H9 (cell line): ENCODE measurements at regions not wholly inside any gene's neighbourhood (a gene's known extent, or its start where the extent isn't known, plus 50 kb on each side); places are given as distances from the start of the nearest gene placed in this dataset.

Experiments used
- DNase-seq: peaks from one replicate; pipeline ENCODE4 v3.0.0-alpha.2; 2017
- H2AFZ ChIP-seq: one replicate; pipeline ENCODE4 v1.6.1; 2013; ENCODE audit warnings: mild to moderate bottlenecking, low read length, control low read depth, moderate library complexity
- H2AK5ac ChIP-seq: 2 replicates; pipeline ENCODE4 v1.6.1; 2013; ENCODE audit warnings: low read length, control low read depth, mixed read lengths; ENCODE audit not compliant: insufficient read length
- H2BK120ac ChIP-seq: one replicate; pipeline ENCODE4 v1.6.1; 2013; ENCODE audit warnings: low read depth, mild to moderate bottlenecking, low read length, control low read depth, inconsistent platforms; ENCODE audit not compliant: poor library complexity, severe bottlenecking
- H2BK12ac ChIP-seq: 2 replicates; pipeline ENCODE4 v1.6.1; 2013; ENCODE audit warnings: low read length, control low read depth, mixed read lengths, low read depth; ENCODE audit not compliant: insufficient read length
- H2BK15ac ChIP-seq: 2 replicates; pipeline ENCODE4 v1.6.1; 2013; ENCODE audit warnings: low read depth, low read length, control low read depth
- H2BK20ac ChIP-seq: one replicate; pipeline ENCODE4 v1.6.1; 2013; ENCODE audit warnings: low read depth, mild to moderate bottlenecking, low read length, control low read depth, inconsistent platforms; ENCODE audit not compliant: poor library complexity, severe bottlenecking
- H2BK5ac ChIP-seq: 2 replicates; pipeline ENCODE4 v1.6.1; 2013; ENCODE audit warnings: low read length, control low read depth, mixed read lengths; ENCODE audit not compliant: insufficient read length
- H3K14ac ChIP-seq: 2 replicates; pipeline ENCODE4 v1.6.1; 2013; ENCODE audit warnings: low read length, control low read depth; ENCODE audit not compliant: insufficient read depth
- H3K18ac ChIP-seq: 2 replicates; pipeline ENCODE4 v1.6.1; 2013; ENCODE audit warnings: low read depth, mild to moderate bottlenecking, mixed read lengths, low read length, control low read depth; ENCODE audit not compliant: insufficient read length
- H3K23ac ChIP-seq: 2 replicates; pipeline ENCODE4 v1.6.1; 2013; ENCODE audit warnings: low read length, control low read depth, mixed read lengths, low read depth; ENCODE audit not compliant: insufficient read length
- H3K23me2 ChIP-seq: 2 replicates; pipeline ENCODE4 v1.6.1; 2013; ENCODE audit warnings: low read depth, mild to moderate bottlenecking, mixed read lengths, low read length, control low read depth; ENCODE audit not compliant: insufficient read length, poor library complexity, severe bottlenecking
- H3K27ac ChIP-seq: 2 replicates; pipeline ENCODE4 v1.5.1; 2013; ENCODE audit warnings: low read length, control low read depth, mixed read lengths, low read depth; ENCODE audit not compliant: insufficient read length
- H3K27me3 ChIP-seq: 2 replicates; pipeline ENCODE4 v1.6.1; 2013; ENCODE audit warnings: low read length, control low read depth, inconsistent platforms; ENCODE audit not compliant: insufficient read depth
- H3K4ac ChIP-seq: 2 replicates; pipeline ENCODE4 v1.6.1; 2013; ENCODE audit warnings: low read depth, mild to moderate bottlenecking, control low read depth, inconsistent platforms, low read length, moderate library complexity
- H3K4me1 ChIP-seq: 2 replicates; pipeline ENCODE4 v1.6.1; 2013; ENCODE audit warnings: low read length, control low read depth, inconsistent platforms; ENCODE audit not compliant: insufficient read depth
- H3K4me2 ChIP-seq: 2 replicates; pipeline ENCODE4 v1.6.1; 2013; ENCODE audit warnings: low read length, control low read depth, mixed read lengths; ENCODE audit not compliant: insufficient read length, insufficient read depth
- H3K56ac ChIP-seq: 2 replicates; pipeline ENCODE4 v1.6.1; 2013; ENCODE audit warnings: low read depth, mild to moderate bottlenecking, mixed read lengths, low read length, control low read depth; ENCODE audit not compliant: insufficient read length
- H3K79me1 ChIP-seq: 2 replicates; pipeline ENCODE4 v1.6.1; 2013; ENCODE audit warnings: low read depth, mild to moderate bottlenecking, moderate library complexity, low read length, control low read depth, inconsistent platforms; ENCODE audit not compliant: insufficient read depth, poor library complexity, severe bottlenecking
- H3K79me2 ChIP-seq: 2 replicates; pipeline ENCODE4 v1.6.1; 2013; ENCODE audit warnings: low read length, control low read depth, inconsistent platforms; ENCODE audit not compliant: insufficient read depth
- H3K9ac ChIP-seq: 2 replicates; pipeline ENCODE4 v1.6.1; 2013; ENCODE audit warnings: low read length, control low read depth, mixed read lengths; ENCODE audit not compliant: insufficient read length; ENCODE audit errors: extremely low read depth
- H3K9me3 ChIP-seq: one replicate; pipeline ENCODE4 v1.6.1; 2013; ENCODE audit warnings: low read depth, low read length, inconsistent platforms; ENCODE audit not compliant: control insufficient read depth
- H3T11ph ChIP-seq: one replicate; pipeline ENCODE4 v1.6.1; 2013; ENCODE audit warnings: mild to moderate bottlenecking, low read length, control low read depth, inconsistent platforms
- H4K20me1 ChIP-seq: one replicate; pipeline ENCODE4 v1.6.1; 2013; ENCODE audit not compliant: control insufficient read depth, insufficient read length, insufficient read depth
- H4K5ac ChIP-seq: 2 replicates; pipeline ENCODE4 v1.6.1; 2013; ENCODE audit warnings: low read depth, mild to moderate bottlenecking, mixed read lengths, low read length, control low read depth; ENCODE audit not compliant: insufficient read length
- H4K8ac ChIP-seq: replicated peaks from 2 replicates; pipeline ENCODE4 v1.6.1; 2013; ENCODE audit warnings: low read length, control low read depth, mixed read lengths, low read depth; ENCODE audit not compliant: insufficient read length
- H4K91ac ChIP-seq: 2 replicates; pipeline ENCODE4 v1.6.1; 2013; ENCODE audit warnings: low read depth, mild to moderate bottlenecking, moderate library complexity, mixed read lengths, low read length, control low read depth; ENCODE audit not compliant: insufficient read length
- H3K27ac Mint-ChIP-seq, 3 experiments: 2 replicates in 2 of 3; 3 replicates in 1 of 3; pipeline ENCODE4 v1.8.0; 2020 to 2021; ENCODE audit warnings: mixed read lengths in 3 of 3, mild to moderate bottlenecking in 1 of 3, moderate library complexity in 1 of 3
- H3K27me3 Mint-ChIP-seq: 2 replicates; pipeline ENCODE4 v1.8.0; 2021; ENCODE audit warnings: low read depth, mild to moderate bottlenecking, moderate library complexity, mixed read lengths
- H3K36me3 Mint-ChIP-seq, 3 experiments: 2 replicates in 2 of 3; 3 replicates in 1 of 3; pipeline ENCODE4 v1.8.0; 2020 to 2021; ENCODE audit warnings: low read depth in 3 of 3, mixed read lengths in 3 of 3; ENCODE audit not compliant: insufficient read depth in 1 of 3
- H3K4me1 Mint-ChIP-seq, 2 experiments: 2 replicates each; pipeline ENCODE4 v1.8.0; 2020; ENCODE audit warnings: mixed read lengths in 2 of 2
- H3K4me3 Mint-ChIP-seq, 2 experiments: 2 replicates in 1 of 2; 3 replicates in 1 of 2; pipeline ENCODE4 v1.8.0; 2020 to 2021; ENCODE audit warnings: mild to moderate bottlenecking in 2 of 2, mixed read lengths in 2 of 2, moderate library complexity in 1 of 2
- H3K9me3 Mint-ChIP-seq, 2 experiments: 2 replicates in 1 of 2; 3 replicates in 1 of 2; pipeline ENCODE4 v1.8.0; 2020; ENCODE audit warnings: mild to moderate bottlenecking in 2 of 2, mixed read lengths in 2 of 2, moderate library complexity in 1 of 2
- WGBS: extraction: QIAGEN DNeasy Blood & Tissue Kit; methylation state at CpG from one replicate; pipeline ENCODE4 v1.1.7; 2013; ENCODE audit warnings: missing lambda C conversion rate, low lambda C conversion rate, mixed read lengths; ENCODE audit not compliant: insufficient read length; ENCODE audit errors: extremely low coverage; 5-methylcytosine and 5-hydroxymethylcytosine counted together
- TF ChIP-seq, protein P1 (sequence below): fragments of 200-600 bp; sonication (generic); conservative IDR thresholded peaks from 3 replicates; pipeline ENCODE4 v1.8.0; 2021; ENCODE audit warnings: antibody characterized with exemption, mild to moderate bottlenecking

DNA sequence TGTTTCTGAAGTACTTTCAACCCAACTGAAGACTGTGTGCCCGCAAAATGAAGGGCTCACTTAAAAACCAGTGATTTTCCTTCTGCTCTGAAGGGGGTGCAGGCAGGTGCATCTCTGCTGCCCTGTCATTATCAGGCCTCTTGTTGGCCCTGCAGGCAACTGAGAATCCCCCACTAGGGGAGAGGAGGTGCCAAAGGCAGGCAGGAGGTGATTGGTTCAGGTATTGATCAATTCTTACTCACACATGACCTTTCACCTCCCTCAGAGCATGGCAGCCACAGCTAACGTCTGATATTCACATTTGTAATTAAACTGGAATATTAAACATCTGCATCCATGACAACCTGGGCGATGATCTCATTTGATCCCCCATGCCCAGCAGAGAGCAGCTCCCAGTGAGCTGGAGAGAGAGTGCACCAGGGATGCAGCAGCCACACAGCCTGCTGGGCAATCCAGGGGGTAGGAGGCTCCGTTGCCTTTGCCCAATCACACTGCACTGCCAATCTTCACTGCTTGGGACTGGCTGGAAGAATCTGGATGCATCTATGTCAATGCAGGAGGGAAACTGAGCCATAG is 267.9 kb upstream of the TSHZ3 start:
- no peak overlapping the region for H3K27ac Mint-ChIP-seq
- H2AK5ac ChIP-seq = no peak overlapping the region
- peaks cover 0 to 8% of the 10 kb centered on the region in 2 experiments; a peak in 2 of 4 replicates for H3K4me1 Mint-ChIP-seq
- no peak overlapping the region for H3K27ac ChIP-seq
- no peak for DNase-seq
- H2BK120ac ChIP-seq = no peak overlapping the region
- WGBS = no CpG with 5 or more reads among the region's 4 CpGs
- H2BK20ac ChIP-seq = no peak overlapping the region
- no peaks in the 10 kb centered on the region; the same call in 1 of the 2 replicates for H3K27me3 Mint-ChIP-seq
- H2BK5ac ChIP-seq = no peak overlapping the region
- H3K79me2 ChIP-seq = no peaks in the 10 kb centered on the region
- H3K9ac ChIP-seq = no peak overlapping the region
- H3K79me1 ChIP-seq = no peaks in the 10 kb centered on the region
- no peaks in the 10 kb centered on the region for H3K27me3 ChIP-seq
- no peak overlapping the region for H2AFZ ChIP-seq
- TF ChIP-seq, protein P1, sequence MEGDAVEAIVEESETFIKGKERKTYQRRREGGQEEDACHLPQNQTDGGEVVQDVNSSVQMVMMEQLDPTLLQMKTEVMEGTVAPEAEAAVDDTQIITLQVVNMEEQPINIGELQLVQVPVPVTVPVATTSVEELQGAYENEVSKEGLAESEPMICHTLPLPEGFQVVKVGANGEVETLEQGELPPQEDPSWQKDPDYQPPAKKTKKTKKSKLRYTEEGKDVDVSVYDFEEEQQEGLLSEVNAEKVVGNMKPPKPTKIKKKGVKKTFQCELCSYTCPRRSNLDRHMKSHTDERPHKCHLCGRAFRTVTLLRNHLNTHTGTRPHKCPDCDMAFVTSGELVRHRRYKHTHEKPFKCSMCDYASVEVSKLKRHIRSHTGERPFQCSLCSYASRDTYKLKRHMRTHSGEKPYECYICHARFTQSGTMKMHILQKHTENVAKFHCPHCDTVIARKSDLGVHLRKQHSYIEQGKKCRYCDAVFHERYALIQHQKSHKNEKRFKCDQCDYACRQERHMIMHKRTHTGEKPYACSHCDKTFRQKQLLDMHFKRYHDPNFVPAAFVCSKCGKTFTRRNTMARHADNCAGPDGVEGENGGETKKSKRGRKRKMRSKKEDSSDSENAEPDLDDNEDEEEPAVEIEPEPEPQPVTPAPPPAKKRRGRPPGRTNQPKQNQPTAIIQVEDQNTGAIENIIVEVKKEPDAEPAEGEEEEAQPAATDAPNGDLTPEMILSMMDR = no peak
- no peak overlapping the region for H3K18ac ChIP-seq
- no peaks in the 10 kb centered on the region; a peak in 1 of 5 replicates for H3K9me3 Mint-ChIP-seq
- H3K36me3 Mint-ChIP-seq = no peaks in the 10 kb centered on the region; a peak in 2 of 7 replicates
- no peak overlapping the region for H3K23ac ChIP-seq
- no peak overlapping the region for H3K56ac ChIP-seq
- no peak overlapping the region for H3T11ph ChIP-seq
- H3K23me2 ChIP-seq = no peaks in the 10 kb centered on the region
- H3K4me3 Mint-ChIP-seq = no peak overlapping the region
- H3K4me2 ChIP-seq = no peak overlapping the region
- no peak overlapping the region for H4K8ac ChIP-seq
- H2BK15ac ChIP-seq = no peak overlapping the region
- H2BK12ac ChIP-seq = no peak overlapping the region
- H4K5ac ChIP-seq = no peak overlapping the region
- H3K4me1 ChIP-seq = no peaks in the 10 kb centered on the region
- no peaks in the 10 kb centered on the region for H4K20me1 ChIP-seq
- H4K91ac ChIP-seq = no peak overlapping the region
- H3K9me3 ChIP-seq = no peaks in the 10 kb centered on the region
- no peak overlapping the region for H3K4ac ChIP-seq
- no peak overlapping the region for H3K14ac ChIP-seq
